ENCODE measurements at regions not wholly inside any gene's neighbourhood (a gene's known extent, or its start where the extent isn't known, plus 50 kb on each side); places are given as distances from the start of the nearest gene placed in this dataset.

GRCh38 chr1:238258510-238258909 is 367.8 kb upstream of the ZP4 start:
- Histone ChIP-seq H3K9ac (ENCODE audit: insufficient read depth, low read depth, low read length) (no peak overlapping the region), H3K4me2 (ENCODE audit: low read depth, low read length) (no peak overlapping the region), H3K9me3 (ENCODE audit: low read length) (peaks cover 77% of the 10 kb centered on the region), H3K79me2 (ENCODE audit: insufficient read depth, low read length) (no peaks in the 10 kb centered on the region), H2AFZ (ENCODE audit: low read length) (no peak overlapping the region), H3K4me3 (replicated peaks in 1 of 3; ENCODE audit: insufficient read depth in 1 of 3, low read depth in 2 of 3, low read length in 3 of 3) (no peak overlapping the region), H4K20me1 (ENCODE audit: insufficient read depth, low read length) (no peaks in the 10 kb centered on the region), H3K36me3 (replicated peaks in 1 of 2; ENCODE audit: control insufficient read depth in 1 of 2, insufficient read depth in 2 of 2, low read length in 2 of 2) (no peaks in the 10 kb centered on the region), H3K27ac (ENCODE audit: extremely low read length, insufficient read depth, low read length) (no peak overlapping the region), H3K27me3 (ENCODE audit: control insufficient read depth in 1 of 2, insufficient read depth in 2 of 2, low read length in 2 of 2) (no peaks in the 10 kb centered on the region), H3K4me1 (ENCODE audit: insufficient read depth, low read length) (no peaks in the 10 kb centered on the region)
- intact Hi-C loops (cut with micrococcal nuclease; ENCODE audit: unreplicated experiment) (no loop called here), in situ Hi-C loops (cut with HindIII; ENCODE audit: extremely low pct_ligation_motif_present, low pct_unique_long_range_greater_than_20kb) (no loop called here)
- DNase-seq (ENCODE audit: low spot score): no peak
- ChIA-PET CTCF (ENCODE audit: low intra/inter-chr PET ratio, low total read pairs) (no interaction called here), POLR2A (no interaction called here)
- no TSS peak for BruUV-seq (replicated peaks)
- TF ChIP-seq EEA1 (CRISPR knock-in tag; IDR thresholded peaks at IDR 0.05; ENCODE audit: borderline replicate concordance) (no peak), SMAD9 (CRISPR knock-in tag; IDR thresholded peaks at IDR 0.05) (no peak), TOPORS (CRISPR knock-in tag; IDR thresholded peaks at IDR 0.05) (no peak), ZSCAN12 (CRISPR knock-in tag; IDR thresholded peaks at IDR 0.05) (no peak), NFIB (CRISPR knock-in tag; IDR thresholded peaks at IDR 0.05; ENCODE audit: borderline replicate concordance) (no peak), ZSCAN31 (CRISPR knock-in tag; IDR thresholded peaks at IDR 0.05; ENCODE audit: low read depth) (no peak), ZNF891 (CRISPR knock-in tag; IDR thresholded peaks at IDR 0.05) (no peak), PATZ1 (CRISPR knock-in tag; IDR thresholded peaks at IDR 0.05) (no peak)
- TF ChIP-seq, protein P1, sequence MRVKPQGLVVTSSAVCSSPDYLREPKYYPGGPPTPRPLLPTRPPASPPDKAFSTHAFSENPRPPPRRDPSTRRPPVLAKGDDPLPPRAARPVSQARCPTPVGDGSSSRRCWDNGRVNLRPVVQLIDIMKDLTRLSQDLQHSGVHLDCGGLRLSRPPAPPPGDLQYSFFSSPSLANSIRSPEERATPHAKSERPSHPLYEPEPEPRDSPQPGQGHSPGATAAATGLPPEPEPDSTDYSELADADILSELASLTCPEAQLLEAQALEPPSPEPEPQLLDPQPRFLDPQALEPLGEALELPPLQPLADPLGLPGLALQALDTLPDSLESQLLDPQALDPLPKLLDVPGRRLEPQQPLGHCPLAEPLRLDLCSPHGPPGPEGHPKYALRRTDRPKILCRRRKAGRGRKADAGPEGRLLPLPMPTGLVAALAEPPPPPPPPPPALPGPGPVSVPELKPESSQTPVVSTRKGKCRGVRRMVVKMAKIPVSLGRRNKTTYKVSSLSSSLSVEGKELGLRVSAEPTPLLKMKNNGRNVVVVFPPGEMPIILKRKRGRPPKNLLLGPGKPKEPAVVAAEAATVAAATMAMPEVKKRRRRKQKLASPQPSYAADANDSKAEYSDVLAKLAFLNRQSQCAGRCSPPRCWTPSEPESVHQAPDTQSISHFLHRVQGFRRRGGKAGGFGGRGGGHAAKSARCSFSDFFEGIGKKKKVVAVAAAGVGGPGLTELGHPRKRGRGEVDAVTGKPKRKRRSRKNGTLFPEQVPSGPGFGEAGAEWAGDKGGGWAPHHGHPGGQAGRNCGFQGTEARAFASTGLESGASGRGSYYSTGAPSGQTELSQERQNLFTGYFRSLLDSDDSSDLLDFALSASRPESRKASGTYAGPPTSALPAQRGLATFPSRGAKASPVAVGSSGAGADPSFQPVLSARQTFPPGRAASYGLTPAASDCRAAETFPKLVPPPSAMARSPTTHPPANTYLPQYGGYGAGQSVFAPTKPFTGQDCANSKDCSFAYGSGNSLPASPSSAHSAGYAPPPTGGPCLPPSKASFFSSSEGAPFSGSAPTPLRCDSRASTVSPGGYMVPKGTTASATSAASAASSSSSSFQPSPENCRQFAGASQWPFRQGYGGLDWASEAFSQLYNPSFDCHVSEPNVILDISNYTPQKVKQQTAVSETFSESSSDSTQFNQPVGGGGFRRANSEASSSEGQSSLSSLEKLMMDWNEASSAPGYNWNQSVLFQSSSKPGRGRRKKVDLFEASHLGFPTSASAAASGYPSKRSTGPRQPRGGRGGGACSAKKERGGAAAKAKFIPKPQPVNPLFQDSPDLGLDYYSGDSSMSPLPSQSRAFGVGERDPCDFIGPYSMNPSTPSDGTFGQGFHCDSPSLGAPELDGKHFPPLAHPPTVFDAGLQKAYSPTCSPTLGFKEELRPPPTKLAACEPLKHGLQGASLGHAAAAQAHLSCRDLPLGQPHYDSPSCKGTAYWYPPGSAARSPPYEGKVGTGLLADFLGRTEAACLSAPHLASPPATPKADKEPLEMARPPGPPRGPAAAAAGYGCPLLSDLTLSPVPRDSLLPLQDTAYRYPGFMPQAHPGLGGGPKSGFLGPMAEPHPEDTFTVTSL (CRISPR knock-in tag; IDR thresholded peaks at IDR 0.05; ENCODE audit: borderline replicate concordance): no peak
- ATAC-seq: no peak
- no peak for FAIRE-seq
